Superior temporal gyrus (tissue), 1 donor: ENCODE measurements at regions not wholly inside any gene's neighbourhood (a gene's known extent, or its start where the extent isn't known, plus 50 kb on each side); places are given as distances from the start of the nearest gene placed in this dataset.

ENCODE experiments used
- DNase-seq: peaks from one replicate; pipeline ENCODE4 v3.0.0-alpha.2; 2016; ENCODE audit errors: extremely low spot score

DNA sequence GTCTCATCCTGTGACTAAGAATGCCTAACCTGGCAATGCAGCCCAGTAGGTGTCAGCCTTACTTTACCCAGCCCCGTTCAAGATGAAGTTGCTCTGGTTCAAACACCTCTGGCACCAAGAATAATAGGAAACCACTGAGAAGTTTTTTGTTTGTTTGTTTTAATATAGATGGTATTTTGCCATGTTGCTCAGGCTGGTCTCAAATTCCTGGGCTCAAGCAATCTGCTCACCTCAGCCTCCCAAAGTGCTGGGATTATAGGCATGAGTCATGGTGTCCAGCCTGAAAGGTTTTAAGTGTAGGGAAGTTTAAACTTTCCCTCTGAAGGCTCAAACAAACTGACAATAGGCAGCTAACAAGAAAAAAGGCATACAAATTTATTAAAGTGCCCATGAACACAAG, 51.2 kb upstream of the ABCC4 start:
- DNase-seq, result no peak

DNA sequence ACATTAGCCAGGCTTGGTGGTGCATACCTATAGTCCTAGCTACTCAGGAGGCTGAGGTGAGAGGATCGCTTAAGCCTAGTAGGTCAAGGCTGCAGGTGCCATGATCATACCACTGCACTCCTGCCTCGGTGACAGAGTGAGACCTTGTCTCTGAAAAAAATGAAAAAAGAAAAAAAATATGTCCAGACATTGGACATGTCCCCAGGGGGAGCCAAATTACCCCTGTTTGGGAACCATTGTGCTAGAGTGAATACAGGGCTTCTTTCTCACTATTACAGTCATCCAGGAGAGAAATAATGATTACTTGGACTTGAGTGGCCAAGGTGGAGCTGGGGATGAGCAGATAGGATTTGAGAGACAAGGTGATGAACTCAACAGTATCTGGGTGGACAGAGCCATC, 52.9 kb upstream of the ABCC4 start:
- DNase-seq, result no peak

DNA sequence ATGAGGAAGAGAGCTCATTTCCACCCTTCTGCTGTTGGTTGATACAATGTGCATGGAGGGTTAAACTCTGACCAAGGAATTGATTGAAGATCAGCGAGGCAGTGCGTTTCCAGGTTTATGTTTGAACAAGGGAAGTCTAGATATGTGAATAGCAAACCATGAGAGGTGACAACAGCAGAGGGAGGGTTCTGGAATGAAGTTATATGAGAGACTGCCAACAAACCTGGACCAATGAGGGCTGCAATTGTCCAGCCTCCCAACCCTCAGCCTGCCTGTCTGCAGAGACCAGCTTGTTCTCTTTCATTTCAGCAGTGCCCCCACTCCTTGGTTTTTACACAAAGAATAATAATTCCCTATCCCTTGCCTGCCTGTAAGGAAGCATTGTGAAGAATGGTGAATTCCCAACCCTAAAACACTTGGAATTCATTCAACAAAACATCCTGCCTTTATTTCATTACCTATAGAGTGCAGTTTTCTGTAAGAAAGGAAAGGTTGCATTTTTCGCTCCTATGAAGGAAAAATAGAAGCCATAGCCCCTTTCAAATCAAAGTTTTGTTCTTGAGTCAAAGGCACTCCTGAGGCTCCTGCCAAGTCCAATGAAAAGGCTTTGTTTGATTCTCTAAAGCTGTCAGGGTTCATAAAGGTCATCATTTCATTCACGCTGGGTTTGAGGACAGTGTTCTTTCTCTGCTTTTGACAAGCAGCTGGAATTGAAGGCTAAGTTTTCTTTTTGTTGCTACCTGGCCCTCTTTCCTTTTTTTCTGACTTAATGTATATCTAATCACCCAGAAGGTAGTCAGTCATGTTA, 53.6 kb upstream of the ABCC4 start:
- DNase-seq, result peak; percentile 14

DNA sequence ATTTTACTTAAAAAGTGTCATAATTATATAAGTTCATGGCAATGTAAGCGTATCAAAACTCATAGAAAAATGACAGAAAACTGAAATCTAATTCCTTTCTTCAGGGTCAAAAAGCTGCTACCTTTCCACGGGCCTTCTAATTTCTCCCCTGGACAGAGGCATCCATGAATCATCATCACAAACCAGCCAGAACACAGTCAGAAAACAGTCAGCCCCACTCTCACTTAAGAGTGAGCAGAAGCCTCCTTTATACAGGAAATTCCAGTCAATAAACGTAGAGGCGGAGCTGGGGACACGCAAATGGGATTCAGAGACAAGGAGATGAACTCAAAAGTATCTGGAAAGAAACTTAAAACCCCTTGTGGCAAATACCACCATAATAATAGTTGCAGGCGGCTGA, 54.2 kb upstream of the ABCC4 start:
- no peak for DNase-seq

DNA sequence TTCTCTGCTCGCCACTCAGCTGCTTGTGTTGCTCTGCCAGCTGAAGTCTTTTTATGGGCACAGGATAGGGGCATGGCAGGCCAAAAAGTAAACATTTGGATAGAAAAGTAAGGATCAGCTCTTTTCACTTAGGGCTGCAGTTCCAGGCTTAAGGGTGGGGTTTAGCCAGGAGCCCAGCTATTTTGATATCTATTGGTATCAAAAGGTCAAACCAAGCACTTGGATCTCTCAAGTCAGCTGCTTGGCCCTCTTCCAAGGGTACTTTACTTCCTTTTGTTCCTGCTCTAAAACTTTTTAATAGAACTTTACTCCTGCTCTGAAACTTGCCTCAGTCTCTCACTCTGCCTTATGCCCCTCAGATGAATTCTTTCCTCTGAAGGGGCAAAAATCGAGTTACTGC, 55.7 kb upstream of the ABCC4 start:
- DNase-seq, result no peak

DNA sequence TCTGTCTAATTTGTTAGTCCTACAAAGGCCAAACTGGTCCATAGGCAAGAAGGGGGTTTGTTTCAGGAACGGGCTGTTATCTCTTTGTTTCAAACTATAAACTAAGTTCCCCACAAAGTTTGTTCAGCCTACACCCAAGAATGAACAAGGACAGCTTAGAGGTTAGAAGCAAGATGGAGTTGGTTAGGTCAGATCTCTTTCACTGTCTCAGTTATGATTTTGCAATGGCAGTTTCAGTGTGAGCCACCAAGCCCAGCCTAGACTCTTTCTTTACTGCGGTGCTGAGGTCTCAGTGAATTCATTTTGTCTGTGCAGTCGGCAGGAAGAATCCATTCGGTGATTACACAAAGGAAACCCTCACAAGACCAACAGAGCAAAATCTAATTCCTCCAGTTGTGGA, 56.6 kb upstream of the ABCC4 start:
- no peak for DNase-seq

DNA sequence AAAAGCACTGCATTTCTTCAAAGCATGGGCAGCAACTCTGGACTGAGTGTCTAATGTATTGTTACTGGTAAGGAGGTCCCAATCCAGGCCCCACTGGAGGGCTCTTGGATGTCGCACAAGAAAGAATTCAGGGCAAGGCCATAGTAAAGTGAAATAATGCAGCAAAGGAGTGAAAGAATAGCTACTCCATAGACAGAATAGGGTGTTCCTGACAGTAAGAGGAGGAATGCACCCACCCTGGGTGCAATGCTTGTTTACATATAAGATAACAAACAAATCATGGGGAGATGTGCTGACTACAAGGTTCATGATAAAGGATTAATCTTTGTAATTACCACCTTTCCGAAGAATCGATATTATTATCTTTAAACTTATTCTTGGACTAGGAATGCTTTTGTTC, 58.8 kb upstream of the ABCC4 start:
- DNase-seq, result no peak

DNA sequence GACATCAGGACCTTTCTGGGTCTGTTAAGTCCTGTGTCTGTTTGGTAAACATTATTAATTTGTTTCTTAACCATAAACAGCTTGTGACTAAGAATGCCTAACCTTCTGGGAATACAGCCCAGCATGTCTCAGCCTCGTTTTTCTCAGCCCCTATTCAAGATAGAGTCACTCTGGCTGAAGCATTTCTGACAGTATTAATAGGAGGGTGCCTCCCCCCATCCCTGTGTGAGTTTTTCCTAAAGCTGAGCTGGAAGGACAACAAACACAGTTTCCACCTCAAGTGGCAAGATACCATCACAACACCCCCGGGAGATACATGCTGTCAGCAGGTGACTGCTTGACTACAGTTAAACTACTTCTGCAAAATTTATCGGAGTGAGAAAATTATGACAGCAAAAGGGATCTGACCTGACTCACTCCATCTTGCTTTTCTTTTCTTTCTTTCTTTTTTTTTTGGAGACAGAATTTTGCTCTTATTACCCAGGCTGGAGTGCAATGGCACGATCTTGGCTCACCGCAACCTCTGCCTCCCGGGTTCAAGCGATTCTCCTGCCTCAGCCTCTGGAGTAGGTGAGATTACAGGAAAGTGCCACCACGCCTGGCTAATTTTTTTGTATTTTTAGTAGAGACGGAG, 59.3 kb upstream of the ABCC4 start:
- no peak for DNase-seq

DNA sequence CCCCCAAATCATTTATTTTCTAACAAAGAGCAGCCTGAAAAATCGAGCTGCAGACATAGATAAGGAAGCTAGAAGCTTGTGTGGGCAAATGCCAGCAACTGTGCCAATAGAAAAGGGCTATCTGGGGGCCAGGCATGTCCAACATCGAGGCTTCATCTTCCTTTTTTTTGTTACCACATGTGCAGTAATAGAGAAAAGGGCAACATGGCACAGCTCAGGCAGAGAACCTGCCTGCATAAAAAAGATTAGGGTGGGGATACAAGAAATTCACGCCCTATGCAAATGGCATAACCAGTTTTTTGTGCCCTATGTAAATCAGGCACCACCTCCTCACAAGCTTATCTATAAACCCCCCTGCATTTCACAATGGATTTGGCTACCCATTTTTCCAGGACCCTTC, 60.4 kb upstream of the ABCC4 start:
- DNase-seq, result no peak

DNA sequence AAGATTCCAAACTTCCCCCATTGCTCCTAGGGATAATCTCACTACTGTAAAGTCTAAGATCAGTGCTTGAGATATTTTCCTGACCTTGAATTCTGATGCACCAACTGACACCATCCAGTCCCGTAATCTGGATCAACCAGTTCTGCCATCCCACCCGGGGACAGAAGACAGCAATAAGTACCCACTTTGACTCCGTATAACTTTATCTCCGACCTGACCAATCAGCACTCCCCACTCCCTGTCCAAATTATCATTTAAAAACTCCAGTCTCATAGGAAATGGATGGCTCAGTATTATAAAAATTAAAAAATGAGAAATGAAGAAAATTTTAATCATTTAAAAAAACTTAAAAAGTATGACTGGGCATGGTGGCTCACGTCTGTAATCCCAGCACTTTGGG, 61.4 kb upstream of the ABCC4 start:
- DNase-seq, result no peak

DNA sequence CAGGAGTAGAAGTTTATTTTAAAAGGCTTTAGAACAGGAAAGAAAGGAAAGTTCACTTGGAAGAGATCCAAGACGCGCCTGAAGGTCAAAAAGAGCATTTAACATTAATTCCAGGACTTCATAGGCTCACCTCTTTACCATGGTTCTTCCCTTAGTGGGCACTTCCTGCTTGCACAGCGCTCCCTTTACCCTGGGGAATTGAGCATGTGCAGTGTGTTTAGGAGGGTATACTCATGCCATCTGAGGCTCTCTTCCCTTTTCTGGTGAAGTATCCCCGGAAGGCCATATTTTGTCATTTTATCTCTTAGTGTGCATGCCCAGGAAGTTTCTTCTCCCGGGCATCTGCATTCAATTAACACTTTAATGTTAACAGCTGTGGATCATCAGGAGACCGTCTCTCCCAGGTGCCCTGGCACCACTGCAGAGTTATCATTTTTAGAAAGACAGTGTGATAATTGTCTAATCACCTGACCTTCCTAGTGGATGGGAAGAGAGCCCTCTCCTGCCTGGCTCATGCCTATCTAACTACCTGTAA, 66.1 kb upstream of the ABCC4 start:
- no peak for DNase-seq

DNA sequence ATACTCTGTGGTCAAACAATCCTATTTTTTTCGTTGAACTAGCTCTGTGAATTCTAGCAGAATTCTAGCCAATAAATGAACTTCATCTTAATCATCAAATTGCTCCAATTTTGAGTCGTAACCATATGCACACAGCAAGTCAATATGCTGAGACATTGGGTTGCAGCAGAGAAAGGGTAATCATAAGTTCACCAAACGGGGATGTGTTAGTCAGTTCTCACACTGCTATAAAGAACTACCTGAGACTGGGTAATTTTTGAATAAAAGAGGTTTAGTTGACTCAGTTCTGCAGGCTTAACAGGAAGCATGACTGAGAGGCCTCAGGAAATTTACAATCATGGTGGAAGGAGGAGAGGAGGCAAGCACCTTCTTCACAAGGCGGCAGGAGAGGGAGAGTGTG, 67.7 kb upstream of the ABCC4 start:
- no peak for DNase-seq

DNA sequence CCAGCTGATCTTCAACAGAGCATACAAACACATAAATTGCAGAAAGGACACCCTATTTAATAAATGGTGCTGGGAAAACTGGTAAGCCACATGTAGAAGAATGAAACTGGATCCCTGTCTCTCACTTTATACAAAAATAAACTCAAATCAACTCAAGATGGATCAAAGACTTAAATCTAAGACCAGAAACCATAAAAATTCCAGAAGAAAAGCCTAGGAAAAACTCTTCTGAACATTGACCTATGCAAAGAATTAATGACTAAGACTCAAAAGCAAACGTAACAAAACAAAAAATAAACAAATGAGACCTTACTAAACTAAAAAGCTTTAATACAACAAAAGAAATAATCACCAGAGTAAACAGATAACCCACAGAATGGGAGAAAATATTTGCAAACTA, 74.5 kb upstream of the ABCC4 start:
- no peak for DNase-seq

DNA sequence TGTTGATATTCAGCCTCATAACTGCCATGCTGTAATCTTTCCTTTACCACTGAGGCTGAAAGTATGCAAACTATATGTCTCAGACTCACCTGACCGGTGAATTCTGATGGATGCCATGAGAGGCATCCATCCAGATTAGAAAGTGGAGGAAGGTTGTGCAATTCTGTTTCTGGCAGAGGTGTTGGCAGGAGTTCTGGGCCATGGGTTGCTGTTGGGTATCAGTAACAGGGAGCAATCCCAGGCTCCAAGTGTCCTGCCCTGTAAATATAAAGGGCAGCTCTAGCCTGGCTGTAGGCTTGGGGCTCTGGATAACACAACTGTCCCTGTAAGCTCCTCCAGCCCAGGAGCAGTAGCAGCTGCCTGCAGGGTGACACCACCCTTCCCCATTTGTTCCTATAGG, 77.4 kb upstream of the ABCC4 start:
- DNase-seq, result no peak

DNA sequence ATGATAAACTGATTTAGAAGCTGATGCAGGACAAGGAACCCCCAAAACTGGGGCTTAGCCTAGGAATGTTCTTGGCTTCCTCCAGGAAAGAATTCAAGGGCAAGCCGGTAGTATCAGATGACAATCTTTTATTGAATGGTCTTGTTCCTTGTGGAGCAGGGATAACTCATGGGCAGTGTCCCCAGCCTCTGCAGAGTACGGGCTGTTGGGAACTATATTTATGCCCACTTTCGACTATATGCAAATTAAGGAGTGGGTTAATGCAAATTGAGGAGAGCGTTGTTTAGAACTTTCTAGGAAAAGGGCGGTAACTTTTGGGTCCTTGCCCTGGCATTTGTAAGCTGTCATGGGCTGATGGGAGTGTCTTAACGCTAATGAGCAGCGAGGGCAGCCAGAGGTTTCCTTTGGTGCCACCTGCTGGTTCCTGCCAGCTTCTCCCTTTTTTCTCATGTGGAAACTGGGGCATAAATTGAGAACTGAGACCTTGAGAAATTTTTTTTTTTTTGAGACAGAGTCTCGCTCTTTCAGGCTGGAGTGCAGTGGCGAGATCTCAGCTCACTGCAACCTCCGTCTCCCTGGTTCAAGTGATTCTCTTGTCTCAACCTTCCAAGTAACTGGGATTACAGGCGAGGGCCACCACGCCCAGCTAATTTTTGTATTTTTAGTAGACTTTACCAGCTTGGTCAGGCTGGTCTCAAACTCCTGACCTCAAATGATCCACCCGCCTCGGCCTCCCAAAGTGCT, 79.4 kb upstream of the ABCC4 start:
- peak; percentile 85 for DNase-seq

DNA sequence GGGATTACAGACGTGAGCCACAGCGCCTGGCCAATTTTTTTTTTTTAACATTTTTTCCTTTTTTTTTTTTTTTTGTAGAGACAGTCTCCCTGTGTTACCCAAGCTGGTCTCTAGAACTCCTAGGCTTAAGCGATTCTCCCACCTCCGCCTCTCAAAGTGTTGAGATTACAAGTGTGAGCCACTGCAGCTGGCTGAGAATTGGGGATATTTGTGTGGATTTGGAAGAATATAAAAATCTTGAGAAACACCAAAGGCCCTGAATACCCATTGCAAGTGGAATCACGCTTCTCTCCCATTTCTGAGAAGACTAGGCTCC, 79.9 kb upstream of the ABCC4 start:
- DNase-seq, result no peak

DNA sequence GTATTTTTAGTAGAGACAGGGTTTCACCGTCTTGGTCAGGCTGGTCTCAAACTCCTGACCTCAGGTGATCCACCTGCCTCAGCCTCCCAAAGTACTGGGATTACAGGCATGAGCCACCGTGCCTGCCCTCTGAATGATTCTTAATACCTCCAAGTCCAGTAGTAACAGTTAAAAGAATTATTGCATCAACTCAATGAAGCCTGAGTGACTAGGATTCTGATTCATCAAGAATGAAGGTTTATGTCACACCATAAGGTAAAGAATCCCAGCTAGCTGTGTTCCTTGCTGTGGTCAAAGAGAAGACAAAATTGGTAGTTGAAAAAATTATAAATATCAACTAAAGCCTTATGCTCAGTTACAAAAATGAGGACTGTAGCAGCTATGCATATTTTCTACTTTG, 81.2 kb upstream of the ABCC4 start:
- no peak for DNase-seq

DNA sequence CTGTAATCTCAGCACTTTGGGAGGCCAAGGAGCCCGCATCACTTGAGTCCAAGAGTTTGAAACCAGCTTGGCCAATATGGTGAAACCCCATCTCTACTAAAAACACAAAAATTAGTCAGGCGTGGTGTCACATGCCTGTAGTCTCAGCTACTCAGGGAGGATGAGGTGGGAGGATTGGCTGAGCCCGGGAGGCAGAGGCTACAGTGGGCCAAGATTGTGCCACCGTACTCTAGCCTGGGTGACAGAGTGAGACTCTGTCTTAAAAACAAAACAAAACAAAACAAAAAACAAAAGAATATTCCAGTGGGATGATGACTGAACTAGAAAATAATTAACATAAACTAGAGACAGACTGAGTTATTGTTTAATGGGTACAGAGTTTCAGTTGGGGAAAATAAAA, 81.7 kb upstream of the ABCC4 start:
- DNase-seq, result no peak

DNA sequence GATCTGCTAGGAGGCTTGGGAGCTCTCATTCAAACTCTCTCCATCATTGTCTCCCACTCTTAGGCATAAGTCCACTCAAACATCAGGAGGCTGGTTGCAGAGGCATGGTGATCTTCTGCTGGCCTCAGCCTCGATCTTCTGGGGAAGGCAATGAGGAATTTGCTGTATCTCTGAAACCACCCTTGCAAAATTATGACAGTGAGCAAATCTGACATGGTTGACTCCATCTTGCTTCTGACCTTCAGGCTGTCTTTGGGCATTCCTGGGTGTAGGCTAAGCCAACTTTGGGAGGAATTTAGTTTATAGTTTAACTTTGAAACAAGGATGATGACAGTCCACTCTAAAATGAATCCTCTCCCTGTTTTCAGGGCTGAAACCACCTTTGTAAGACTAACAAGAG, 84.1 kb upstream of the ABCC4 start:
- no peak for DNase-seq

DNA sequence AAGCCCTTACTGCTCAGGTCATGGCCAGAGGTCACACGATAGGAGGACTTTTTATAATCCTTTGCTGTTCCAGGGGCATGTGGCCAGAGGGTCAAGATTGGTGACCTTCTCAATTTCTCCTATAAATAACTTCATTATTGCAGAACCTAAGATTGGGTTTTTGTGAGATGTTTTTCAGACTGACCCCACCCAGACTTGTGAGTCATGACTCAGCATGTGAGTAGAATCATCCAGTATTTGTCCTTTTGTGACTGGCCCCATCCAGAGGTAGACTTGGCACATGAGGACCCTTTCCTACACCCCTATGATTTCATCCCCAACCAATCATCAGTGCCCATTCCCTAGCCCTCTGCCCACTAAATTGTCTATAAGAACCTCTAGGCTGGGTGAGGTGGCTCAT, 84.5 kb upstream of the ABCC4 start:
- DNase-seq, result no peak

DNA sequence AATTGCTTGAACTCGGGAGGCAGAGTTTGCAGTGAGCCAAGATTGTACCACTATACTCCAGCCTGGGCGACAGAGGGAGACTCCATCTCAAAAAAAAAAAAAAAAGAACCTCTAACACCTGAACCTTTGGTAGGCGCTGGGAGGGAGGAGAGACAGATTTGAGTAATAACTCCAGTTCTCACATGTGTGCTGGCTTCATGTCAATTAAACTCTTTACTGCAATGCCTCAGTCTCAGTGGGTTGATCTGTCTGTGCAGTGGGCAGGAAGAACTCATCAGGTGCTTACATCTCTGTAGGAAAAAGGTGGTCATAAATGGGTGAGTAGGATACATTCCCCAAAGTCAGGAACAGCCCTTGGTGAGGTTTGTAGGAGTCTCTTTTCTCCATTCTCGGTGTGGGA, 85.1 kb upstream of the ABCC4 start:
- no peak for DNase-seq

DNA sequence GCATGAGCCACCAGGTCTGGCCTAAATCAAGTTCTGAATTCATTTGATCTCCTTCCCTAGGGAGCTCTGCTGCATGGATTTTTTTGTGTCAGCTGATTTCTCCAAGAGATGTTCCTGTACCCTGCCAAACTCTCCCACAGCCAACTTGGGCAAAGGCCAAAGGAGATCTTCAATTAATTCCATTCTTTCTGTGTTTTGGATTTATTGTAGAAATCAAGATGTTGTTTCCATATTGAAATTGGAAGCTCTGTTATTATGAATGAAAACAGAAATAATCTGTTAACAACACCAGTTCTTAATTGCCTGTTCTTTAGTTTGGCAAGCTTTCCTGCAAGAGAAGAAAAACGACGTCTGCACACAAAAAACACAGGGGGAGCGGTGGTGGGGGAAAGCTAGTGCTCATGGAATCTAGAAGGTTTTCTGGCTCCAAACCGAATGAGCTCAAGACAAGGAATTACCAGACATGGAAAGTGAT, 86.5 kb upstream of the ABCC4 start:
- peak; percentile 39 for DNase-seq
